Panc1 (cell line): ENCODE measurements at regions not wholly inside any gene's neighbourhood (a gene's known extent, or its start where the extent isn't known, plus 50 kb on each side); places are given as distances from the start of the nearest gene placed in this dataset.

Experiments used
- ATAC-seq: fragments of 200-7000 bp; cut with Tn5 transposase; 2 replicates; pipeline ENCODE4 v1.9.1; 2020; ENCODE audit warnings: mild to moderate bottlenecking, moderate library complexity
- BruUV-seq: library from RNA; stranded (reverse); fragments of 400-500 nt; replicated peaks from 2 replicates; lab custom pipeline; 2021; lab: Mats Ljungman, UMichigan
- CTCF ChIA-PET: fragments of 300-600 bp; sonication (Branson Sonifier 250); formaldehyde crosslinking; loops from one replicate; lab custom pipeline; 2022; ENCODE audit warnings: antibody characterized with exemption; lab: Charles Lee
- POLR2A ChIA-PET: fragments of 300-600 bp; sonication (Branson Sonifier 250); formaldehyde crosslinking; loops from one replicate; lab custom pipeline; 2022; ENCODE audit warnings: antibody characterized with exemption; lab: Charles Lee
- DNase-seq: peaks from one replicate; pipeline ENCODE4 v3.0.0-alpha.2; 2010; ENCODE audit warnings: low read depth, low spot score
- H3K27ac ChIP-seq: 2 replicates; pipeline ENCODE4 v1.5.1; 2011; ENCODE audit warnings: mild to moderate bottlenecking, low read length, inconsistent platforms
- H3K27me3 ChIP-seq: fragments of 200-500 bp; sonication (Bioruptor generic); 2 replicates; pipeline ENCODE4 v1.6.0; 2014; ENCODE audit warnings: low read length, inconsistent platforms; ENCODE audit not compliant: control insufficient read depth, insufficient read depth
- H3K36me3 ChIP-seq: fragments of 200-500 bp; sonication (Bioruptor generic); 2 replicates; pipeline ENCODE4 v1.5.1; 2014; ENCODE audit warnings: inconsistent platforms, mild to moderate bottlenecking, low read length, moderate library complexity; ENCODE audit not compliant: control insufficient read depth, insufficient read depth
- H3K4me1 ChIP-seq: 2 replicates; pipeline ENCODE4 v1.5.1; 2011; ENCODE audit warnings: inconsistent platforms, mild to moderate bottlenecking, low read length, moderate library complexity; ENCODE audit not compliant: control insufficient read depth, insufficient read depth
- H3K4me3 ChIP-seq, 2 experiments: 2 replicates each; pipeline ENCODE4 v1.5.1; 2011 to 2012; ENCODE audit warnings: low read depth in 2 of 2, low read length in 2 of 2, mild to moderate bottlenecking in 2 of 2, inconsistent platforms in 1 of 2, moderate library complexity in 1 of 2
- H3K9me3 ChIP-seq: fragments of 200-500 bp; sonication (Bioruptor generic); 2 replicates; pipeline ENCODE4 v1.5.1; 2014; ENCODE audit warnings: low read depth, mild to moderate bottlenecking, inconsistent platforms, low read length, moderate library complexity; ENCODE audit not compliant: control insufficient read depth, insufficient read depth
- CTCF ChIP-seq: fragments of 450-650 bp; IDR thresholded peaks from 2 replicates; pipeline ENCODE4 v1.5.1; 2017; ENCODE audit warnings: mild to moderate bottlenecking
- POLR2AphosphoS5 ChIP-seq: IDR thresholded peaks from 2 replicates; pipeline ENCODE4 v1.6.1; 2012; ENCODE audit warnings: mild to moderate bottlenecking, low read depth, low read length, moderate library complexity
- REST ChIP-seq, 2 experiments: IDR thresholded peaks; 2 replicates each; pipeline ENCODE4 v1.6.1; 2011 to 2012; ENCODE audit warnings: low read depth in 2 of 2, control low read depth in 1 of 2, low read length in 1 of 2, mild to moderate bottlenecking in 1 of 2, moderate library complexity in 1 of 2; ENCODE audit not compliant: insufficient read depth in 1 of 2
- SIN3A ChIP-seq: IDR thresholded peaks from 2 replicates; pipeline ENCODE4 v1.6.1; 2012; ENCODE audit warnings: low read depth, mild to moderate bottlenecking, low read length, moderate library complexity, borderline replicate concordance; ENCODE audit not compliant: insufficient read depth
- TCF7L2 ChIP-seq: IDR thresholded peaks from 2 replicates; pipeline ENCODE4 v1.6.1; 2011; ENCODE audit warnings: mild to moderate bottlenecking, low read depth, low read length, inconsistent platforms
- in situ Hi-C: cut with HindIII; loops from 2 replicates; pipeline ENCODE4 v1.10.0; 2016; ENCODE audit warnings: low sequenced_read_pairs, low pct_unique_long_range_greater_than_20kb
- intact Hi-C: fragments of 100-400 bp; cut with micrococcal nuclease; formaldehyde crosslinking; loops from one replicate; pipeline ENCODE4 v1.10.0; 2022; ENCODE audit not compliant: unreplicated experiment

DNA sequence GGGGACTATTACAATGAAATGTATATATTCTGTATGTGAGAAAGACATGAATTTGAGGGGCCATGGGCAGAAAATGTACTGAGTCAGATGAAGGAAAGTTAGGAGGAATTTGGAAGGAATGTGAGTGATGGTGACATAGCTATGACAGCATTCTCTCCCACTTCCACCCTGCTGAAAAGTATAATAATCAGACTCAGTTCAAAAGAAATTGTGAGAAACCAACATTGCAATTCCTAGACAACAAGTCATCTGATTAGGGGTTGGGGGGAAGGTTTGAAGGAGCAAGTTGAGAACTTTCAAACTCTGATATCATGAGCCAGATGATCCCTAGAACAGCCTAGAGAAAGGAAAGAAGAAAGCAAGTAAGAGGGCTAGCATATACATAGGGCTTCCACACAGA lies 370.6 kb downstream of the DMRTA1 start:
- no peaks in the 10 kb centered on the region for H3K9me3 ChIP-seq
- CTCF ChIA-PET: no interaction called here
- H3K27me3 ChIP-seq: no peaks in the 10 kb centered on the region
- intact Hi-C loops (no loop called here), in situ Hi-C loops (no loop called here)
- H3K4me3 ChIP-seq: no peak overlapping the region
- no peaks in the 10 kb centered on the region for H3K36me3 ChIP-seq
- TF ChIP-seq CTCF (no peak), SIN3A (no peak), POLR2AphosphoS5 (no peak), REST (IDR thresholded peaks at IDR 0.05; ENCODE audit: insufficient read depth in 1 of 2, low read depth in 2 of 2, low read length in 1 of 2) (no peak), TCF7L2 (no peak)
- H3K4me1 ChIP-seq: no peaks in the 10 kb centered on the region
- H3K27ac ChIP-seq: no peak overlapping the region
- POLR2A ChIA-PET: no interaction called here
- no TSS peak for BruUV-seq
- DNase-seq: no peak
- no peak for ATAC-seq

DNA sequence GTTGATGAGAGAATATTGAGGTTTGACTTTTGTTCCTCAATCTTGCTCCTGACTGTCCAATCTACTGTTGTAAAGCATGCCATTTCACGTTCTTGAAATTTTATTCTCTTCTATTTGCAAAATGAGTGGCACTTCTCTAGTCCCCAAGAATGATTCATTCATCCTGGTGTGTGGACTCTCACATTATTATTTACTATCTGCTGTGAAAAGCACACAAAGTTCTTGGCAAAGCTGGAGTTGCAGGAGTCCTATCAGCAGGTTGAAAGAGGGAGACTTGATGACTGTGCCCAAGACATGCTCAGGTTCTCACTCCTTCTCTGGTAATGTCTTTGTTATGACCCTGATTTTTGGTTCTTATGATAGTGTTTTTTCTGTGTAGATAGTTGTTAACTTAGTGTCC lies 382.6 kb downstream of the DMRTA1 start:
- no peak overlapping the region for H3K27ac ChIP-seq
- ChIA-PET POLR2A (no interaction called here), CTCF (no interaction called here)
- no peaks in the 10 kb centered on the region for H3K4me1 ChIP-seq
- H3K9me3 ChIP-seq: no peaks in the 10 kb centered on the region
- H3K4me3 ChIP-seq: no peak overlapping the region
- DNase-seq (no peak), ATAC-seq (no peak)
- intact Hi-C loops: no loop called here
- in situ Hi-C loops: no loop called here
- H3K27me3 ChIP-seq: no peaks in the 10 kb centered on the region
- no peaks in the 10 kb centered on the region for H3K36me3 ChIP-seq
- no TSS peak for BruUV-seq
- TF ChIP-seq CTCF: no peak
- TF ChIP-seq POLR2AphosphoS5: no peak
- TF ChIP-seq SIN3A: no peak
- TF ChIP-seq REST (IDR thresholded peaks at IDR 0.05; ENCODE audit: insufficient read depth in 1 of 2, low read depth in 2 of 2, low read length in 1 of 2): no peak
- TF ChIP-seq TCF7L2: no peak
